ENCODE measurements at regions not wholly inside any gene's neighbourhood (a gene's known extent, or its start where the extent isn't known, plus 50 kb on each side); places are given as distances from the start of the nearest gene placed in this dataset.

DNA sequence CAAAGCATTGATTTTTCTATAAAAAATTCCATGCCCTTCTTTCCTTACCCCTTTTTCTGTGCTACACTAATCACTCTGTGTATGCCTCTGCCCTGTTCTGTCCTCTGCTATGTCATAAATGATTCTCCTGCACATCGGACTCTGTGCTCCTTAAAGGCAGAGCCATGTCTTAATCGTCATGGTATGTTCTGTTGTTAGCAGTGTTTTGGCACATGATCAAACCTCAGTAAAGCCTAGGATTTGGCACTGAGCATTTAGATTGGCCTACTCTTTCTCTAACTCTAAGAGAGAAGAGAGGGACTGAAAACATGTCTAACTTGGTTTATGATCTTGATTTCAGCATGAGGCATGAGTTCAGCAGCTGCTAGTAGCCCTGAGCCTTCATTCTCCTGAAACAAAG is 266.9 kb downstream of the AASDHPPT start:
- TF ChIP-seq, protein P1, sequence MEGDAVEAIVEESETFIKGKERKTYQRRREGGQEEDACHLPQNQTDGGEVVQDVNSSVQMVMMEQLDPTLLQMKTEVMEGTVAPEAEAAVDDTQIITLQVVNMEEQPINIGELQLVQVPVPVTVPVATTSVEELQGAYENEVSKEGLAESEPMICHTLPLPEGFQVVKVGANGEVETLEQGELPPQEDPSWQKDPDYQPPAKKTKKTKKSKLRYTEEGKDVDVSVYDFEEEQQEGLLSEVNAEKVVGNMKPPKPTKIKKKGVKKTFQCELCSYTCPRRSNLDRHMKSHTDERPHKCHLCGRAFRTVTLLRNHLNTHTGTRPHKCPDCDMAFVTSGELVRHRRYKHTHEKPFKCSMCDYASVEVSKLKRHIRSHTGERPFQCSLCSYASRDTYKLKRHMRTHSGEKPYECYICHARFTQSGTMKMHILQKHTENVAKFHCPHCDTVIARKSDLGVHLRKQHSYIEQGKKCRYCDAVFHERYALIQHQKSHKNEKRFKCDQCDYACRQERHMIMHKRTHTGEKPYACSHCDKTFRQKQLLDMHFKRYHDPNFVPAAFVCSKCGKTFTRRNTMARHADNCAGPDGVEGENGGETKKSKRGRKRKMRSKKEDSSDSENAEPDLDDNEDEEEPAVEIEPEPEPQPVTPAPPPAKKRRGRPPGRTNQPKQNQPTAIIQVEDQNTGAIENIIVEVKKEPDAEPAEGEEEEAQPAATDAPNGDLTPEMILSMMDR (IDR thresholded peaks at IDR 0.05): no peak
- TF ChIP-seq POLR2A (IDR thresholded peaks at IDR 0.05): no peak

Measured in prostate gland (tissue), 2 donors.